GM10266 (cell line): ENCODE measurements at regions not wholly inside any gene's neighbourhood (a gene's known extent, or its start where the extent isn't known, plus 50 kb on each side); places are given as distances from the start of the nearest gene placed in this dataset.

Source experiments
- DNase-seq: peaks from one replicate; pipeline ENCODE4 v3.0.0; 2012; ENCODE audit errors: extremely low spot score
- TF ChIP-seq, protein P1 (sequence below): IDR thresholded peaks from 2 replicates; pipeline ENCODE4 v1.5.1; 2012; ENCODE audit warnings: mild to moderate bottlenecking, low read depth; ENCODE audit not compliant: control insufficient read depth, insufficient read depth; ENCODE audit errors: missing control alignments

DNA sequence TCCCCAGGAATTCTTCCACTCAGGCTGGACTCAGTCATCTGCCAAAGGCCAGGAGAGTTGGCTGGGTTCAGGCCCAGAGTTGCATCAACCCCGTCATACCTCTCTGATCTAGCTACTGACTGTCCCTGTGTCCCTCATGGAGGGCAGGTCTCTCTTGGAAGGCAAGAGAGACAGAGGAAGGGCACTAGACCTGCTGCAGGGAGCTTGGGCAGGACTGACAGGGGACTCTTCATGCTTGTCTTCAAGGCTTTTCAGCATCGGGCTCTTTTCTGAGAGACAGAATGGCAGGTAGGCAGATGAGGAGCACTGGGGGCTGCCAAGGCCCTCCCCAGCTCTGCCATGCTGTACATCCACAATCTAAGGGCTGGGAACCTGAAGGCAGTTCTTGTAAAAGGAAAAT is 140.1 kb upstream of the MRPS22 start:
- TF ChIP-seq, protein P1, sequence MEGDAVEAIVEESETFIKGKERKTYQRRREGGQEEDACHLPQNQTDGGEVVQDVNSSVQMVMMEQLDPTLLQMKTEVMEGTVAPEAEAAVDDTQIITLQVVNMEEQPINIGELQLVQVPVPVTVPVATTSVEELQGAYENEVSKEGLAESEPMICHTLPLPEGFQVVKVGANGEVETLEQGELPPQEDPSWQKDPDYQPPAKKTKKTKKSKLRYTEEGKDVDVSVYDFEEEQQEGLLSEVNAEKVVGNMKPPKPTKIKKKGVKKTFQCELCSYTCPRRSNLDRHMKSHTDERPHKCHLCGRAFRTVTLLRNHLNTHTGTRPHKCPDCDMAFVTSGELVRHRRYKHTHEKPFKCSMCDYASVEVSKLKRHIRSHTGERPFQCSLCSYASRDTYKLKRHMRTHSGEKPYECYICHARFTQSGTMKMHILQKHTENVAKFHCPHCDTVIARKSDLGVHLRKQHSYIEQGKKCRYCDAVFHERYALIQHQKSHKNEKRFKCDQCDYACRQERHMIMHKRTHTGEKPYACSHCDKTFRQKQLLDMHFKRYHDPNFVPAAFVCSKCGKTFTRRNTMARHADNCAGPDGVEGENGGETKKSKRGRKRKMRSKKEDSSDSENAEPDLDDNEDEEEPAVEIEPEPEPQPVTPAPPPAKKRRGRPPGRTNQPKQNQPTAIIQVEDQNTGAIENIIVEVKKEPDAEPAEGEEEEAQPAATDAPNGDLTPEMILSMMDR: no peak
- no peak for DNase-seq

DNA sequence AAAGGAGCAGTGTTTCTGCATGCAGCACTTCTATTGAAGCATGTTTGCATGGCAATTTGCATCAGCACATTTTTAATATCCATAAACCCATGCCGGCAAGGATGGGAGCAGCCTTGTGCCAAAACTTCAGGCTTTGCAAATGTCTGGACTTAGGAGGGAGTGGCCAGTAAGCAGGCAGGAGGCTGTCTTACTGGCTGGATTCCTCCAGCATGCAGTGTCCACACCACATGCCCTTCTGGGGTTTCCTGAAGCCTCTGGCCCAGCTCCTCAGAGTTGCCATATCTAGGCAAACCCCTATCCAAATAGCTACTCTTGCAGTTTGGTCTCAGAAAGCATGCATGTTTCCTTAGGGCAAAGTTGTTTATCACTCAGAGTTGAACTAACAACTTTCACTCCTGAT is 139.1 kb upstream of the MRPS22 start:
- TF ChIP-seq, protein P1: no peak
- DNase-seq: no peak

DNA sequence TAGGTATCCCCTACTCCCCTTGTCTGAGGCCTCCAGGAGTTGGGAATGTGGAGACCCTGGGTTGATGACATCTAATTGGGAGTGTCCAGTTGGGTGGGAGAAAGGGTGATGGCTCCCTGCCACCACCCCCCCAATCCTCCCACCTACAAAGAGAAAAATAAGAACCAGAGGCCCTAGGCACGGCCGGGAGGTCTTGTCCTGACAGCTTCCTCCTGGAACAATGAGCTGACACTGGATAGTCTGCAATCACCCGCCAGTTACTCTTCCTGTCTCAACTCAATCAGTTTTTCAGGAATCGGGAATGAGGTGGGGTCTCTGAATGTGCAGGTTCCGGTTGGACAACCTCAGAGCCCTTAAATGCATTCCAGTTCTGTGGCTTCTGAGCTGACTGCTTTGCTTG is 129.9 kb upstream of the MRPS22 start:
- no peak for DNase-seq
- TF ChIP-seq, protein P1: no peak

DNA sequence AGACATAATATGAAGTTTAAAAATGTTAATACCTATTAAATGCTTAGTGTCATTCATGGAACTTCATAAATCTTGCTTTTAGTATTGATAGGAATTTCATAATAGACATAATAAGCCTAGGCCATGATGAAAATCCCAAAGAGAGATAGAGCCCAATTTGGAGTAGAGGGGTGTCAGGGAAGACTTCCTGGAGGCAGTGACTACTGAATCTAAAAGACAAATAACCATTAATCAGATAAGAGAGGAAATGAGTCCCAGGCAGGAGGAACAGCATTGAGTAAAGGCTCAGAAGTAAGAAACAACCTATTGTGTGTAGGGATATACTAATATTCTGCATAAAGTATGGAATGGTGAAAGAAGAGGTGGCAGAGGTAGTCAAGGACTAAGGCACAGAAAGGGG is 126.9 kb upstream of the MRPS22 start:
- TF ChIP-seq, protein P1: no peak
- no peak for DNase-seq

DNA sequence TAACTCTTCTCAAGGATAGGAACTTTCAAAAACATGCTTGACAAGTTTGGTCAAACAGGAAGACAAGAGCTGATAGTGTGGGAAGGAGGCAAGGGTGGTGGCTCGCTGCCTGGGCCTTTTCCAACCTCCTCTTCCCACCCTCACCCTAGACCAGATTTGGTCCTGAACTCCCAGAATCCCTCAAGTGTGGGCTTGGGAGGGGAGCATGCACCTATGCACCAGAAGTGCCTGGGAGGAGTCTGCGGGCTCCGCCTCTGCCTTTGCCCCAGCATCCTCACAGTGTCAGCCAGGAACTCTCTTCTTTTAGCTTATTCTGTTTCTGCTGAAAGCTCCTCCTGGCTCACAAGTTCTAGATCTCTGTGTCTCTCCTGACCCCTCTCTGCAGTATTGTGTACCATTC is 126.2 kb upstream of the MRPS22 start:
- TF ChIP-seq, protein P1: no peak

GRCh38 chr3:139218046-139218445 is 125.8 kb upstream of the MRPS22 start:
- TF ChIP-seq, protein P1: no peak
- no peak for DNase-seq

More for the DNA sequence above, 126.2 kb upstream of the MRPS22 start:
- DNase-seq: no peak

DNA sequence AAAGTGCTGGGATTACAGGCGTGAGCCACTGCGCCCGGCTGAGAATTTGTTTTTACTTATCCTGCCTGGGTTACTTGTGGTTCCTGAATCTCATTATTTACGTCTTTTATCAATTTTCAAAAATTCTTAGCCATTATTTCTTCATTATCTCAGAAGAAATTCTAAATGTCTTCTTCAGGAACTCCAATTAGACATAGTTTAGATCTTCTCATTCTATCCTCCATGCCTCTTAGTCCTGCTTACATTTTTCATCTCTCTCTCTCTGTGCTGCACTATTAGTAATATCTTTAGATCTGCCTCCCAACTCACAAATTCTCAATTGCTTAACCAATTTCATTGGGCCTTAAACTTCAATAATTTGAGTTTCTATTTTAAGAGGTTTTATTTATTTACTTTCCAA is 124.4 kb upstream of the MRPS22 start:
- DNase-seq: no peak
- TF ChIP-seq, protein P1: no peak
